Karpas-422 (cell line): ENCODE measurements at regions not wholly inside any gene's neighbourhood (a gene's known extent, or its start where the extent isn't known, plus 50 kb on each side); places are given as distances from the start of the nearest gene placed in this dataset.

Experiments used
- DNase-seq: peaks from one replicate; pipeline ENCODE4 v3.0.0-alpha.2; 2015
- H2AFZ ChIP-seq: fragments of 200-600 bp; sonication (generic); 2 replicates; pipeline ENCODE4 v1.6.1; 2014; ENCODE audit warnings: antibody characterized with exemption, low read length, mixed read lengths
- H3K27ac ChIP-seq: fragments of 200-600 bp; sonication (generic); 2 replicates; pipeline ENCODE4 v1.5.1; 2014; ENCODE audit warnings: mild to moderate bottlenecking, low read length, moderate library complexity
- H3K27me3 ChIP-seq: fragments of 200-600 bp; sonication (generic); 2 replicates; pipeline ENCODE4 v1.6.1; 2014; ENCODE audit warnings: low read length, mixed read lengths
- H3K36me3 ChIP-seq: fragments of 200-600 bp; sonication (generic); 2 replicates; pipeline ENCODE4 v1.6.1; 2014; ENCODE audit warnings: low read length, mixed read lengths; ENCODE audit not compliant: insufficient read depth
- H3K4me1 ChIP-seq: fragments of 200-600 bp; sonication (generic); 2 replicates; pipeline ENCODE4 v1.6.1; 2014; ENCODE audit warnings: mild to moderate bottlenecking, low read length, mixed read lengths
- H3K4me2 ChIP-seq: fragments of 200-600 bp; sonication (generic); 2 replicates; pipeline ENCODE4 v1.6.1; 2014; ENCODE audit warnings: low read length, low read depth, mild to moderate bottlenecking; ENCODE audit not compliant: poor library complexity, severe bottlenecking
- H3K4me3 ChIP-seq: fragments of 200-600 bp; sonication (generic); 2 replicates; pipeline ENCODE4 v1.5.1; 2014; ENCODE audit warnings: mild to moderate bottlenecking, antibody characterized with exemption, low read length, mixed read lengths
- H3K79me2 ChIP-seq: fragments of 200-600 bp; sonication (generic); 2 replicates; pipeline ENCODE4 v1.6.1; 2014; ENCODE audit warnings: mild to moderate bottlenecking, low read length, mixed read lengths
- H3K9ac ChIP-seq: fragments of 200-600 bp; sonication (generic); 2 replicates; pipeline ENCODE4 v1.6.0; 2014; ENCODE audit warnings: low read length
- H3K9me2 ChIP-seq: fragments of 200-600 bp; sonication (generic), shearing (Covaris generic); replicated peaks from 2 replicates; pipeline ENCODE4 v1.6.0; 2014; ENCODE audit warnings: mild to moderate bottlenecking, low read length, moderate library complexity; ENCODE audit not compliant: insufficient read depth
- H3K9me3 ChIP-seq: fragments of 300-700, 200-600 bp; sonication (generic); 2 replicates; pipeline ENCODE4 v1.6.1; 2014; ENCODE audit warnings: low read length, mixed read lengths
- H4K20me1 ChIP-seq: fragments of 200-600 bp; sonication (generic); 2 replicates; pipeline ENCODE4 v1.6.1; 2014; ENCODE audit warnings: mild to moderate bottlenecking, antibody characterized with exemption, low read length, low read depth; ENCODE audit not compliant: insufficient read depth

GRCh38 chr13:33743438-33744368, 74.2 kb upstream of the RFC3 start:
- Histone ChIP-seq H3K9ac (peak overlapping the region; percentile 72), H3K27me3 (no peaks in the 10 kb centered on the region), H3K79me2 (no peaks in the 10 kb centered on the region), H3K4me3 (peak overlapping the region; percentile 1; the same call in 1 of the 2 replicates), H3K27ac (peak overlapping the region; percentile 100), H3K4me1 (peaks cover 96% of the 10 kb centered on the region), H3K9me2 (no peaks in the 10 kb centered on the region), H3K36me3 (peaks cover 6% of the 10 kb centered on the region; the same call in 1 of the 2 replicates), H4K20me1 (no peaks in the 10 kb centered on the region), H3K9me3 (no peaks in the 10 kb centered on the region; the same call in 1 of the 2 replicates), H2AFZ (no peak overlapping the region), H3K4me2 (peak overlapping the region; percentile 78)
- peak; percentile 65 for DNase-seq

DNA sequence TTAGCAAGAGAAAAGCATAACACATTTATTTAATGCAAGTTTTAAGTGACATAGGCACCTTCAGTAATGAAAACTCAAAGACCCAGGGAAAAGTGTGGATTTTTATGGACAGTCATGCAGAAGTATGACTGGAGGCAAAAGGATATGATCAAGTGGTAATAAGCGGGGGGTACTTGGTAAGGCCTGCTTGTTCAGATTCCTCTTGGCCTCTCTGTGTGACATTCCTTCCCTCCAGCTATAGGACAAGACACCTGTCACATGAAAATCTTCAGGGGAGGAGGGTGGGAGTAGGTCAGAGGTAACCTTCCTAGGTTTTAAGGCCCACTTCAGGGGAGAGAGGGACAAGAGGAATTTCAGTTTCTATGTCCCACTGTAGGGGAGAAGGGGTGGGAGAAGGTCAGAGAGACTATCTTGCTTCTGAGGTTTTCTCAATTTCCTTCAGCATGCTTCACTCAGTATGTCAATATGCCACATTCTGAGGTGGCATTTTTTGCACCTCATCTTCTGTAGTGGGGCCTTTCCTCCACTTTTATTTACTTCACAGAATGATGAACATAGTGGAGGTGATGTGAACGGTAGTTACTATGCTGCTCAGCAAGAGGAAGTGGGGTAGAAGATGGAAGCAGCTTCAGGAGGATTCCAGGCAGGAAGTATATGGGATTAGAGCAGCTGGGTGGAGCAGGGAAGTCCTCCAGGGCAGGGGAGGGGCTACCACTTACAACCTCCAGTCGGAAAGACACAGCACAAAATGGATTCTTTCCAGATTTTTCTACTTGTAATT, 73.2 kb upstream of the RFC3 start:
- H3K9ac ChIP-seq = peak overlapping the region; percentile 72
- H2AFZ ChIP-seq = no peak overlapping the region
- peaks cover 92% of the 10 kb centered on the region for H3K4me1 ChIP-seq
- peak; percentile 81 for DNase-seq
- H4K20me1 ChIP-seq = no peaks in the 10 kb centered on the region
- no peaks in the 10 kb centered on the region; the same call in 1 of the 2 replicates for H3K9me3 ChIP-seq
- no peaks in the 10 kb centered on the region for H3K79me2 ChIP-seq
- H3K27me3 ChIP-seq = no peaks in the 10 kb centered on the region
- H3K27ac ChIP-seq = peak overlapping the region; percentile 100
- peaks cover 6% of the 10 kb centered on the region; the same call in 1 of the 2 replicates for H3K36me3 ChIP-seq
- H3K9me2 ChIP-seq = no peaks in the 10 kb centered on the region
- H3K4me3 ChIP-seq = peak overlapping the region; percentile 27; the same call in 1 of the 2 replicates
- H3K4me2 ChIP-seq = peak overlapping the region; percentile 78

- no peaks in the 10 kb centered on the region for H3K27me3 ChIP-seq
- no peaks in the 10 kb centered on the region; the same call in 1 of the 2 replicates for H3K9me3 ChIP-seq
- no peaks in the 10 kb centered on the region for H4K20me1 ChIP-seq
- H3K36me3 ChIP-seq = peaks cover 6% of the 10 kb centered on the region; the same call in 1 of the 2 replicates
- peak overlapping the region; percentile 78 for H3K4me2 ChIP-seq
- H3K79me2 ChIP-seq = no peaks in the 10 kb centered on the region
- DNase-seq = peak; percentile 97
- H3K27ac ChIP-seq = peak overlapping the region; percentile 100
- peaks cover 92% of the 10 kb centered on the region for H3K4me1 ChIP-seq
- H3K4me3 ChIP-seq = peak overlapping the region; percentile 54
- H3K9me2 ChIP-seq = no peaks in the 10 kb centered on the region
- peak overlapping the region; percentile 81 for H3K9ac ChIP-seq
- no peak overlapping the region for H2AFZ ChIP-seq
Measured at GRCh38 chr13:33745370-33746324, 72.3 kb upstream of the RFC3 start.

GRCh38 chr13:33746867-33747266, 71.1 kb upstream of the RFC3 start:
- Histone ChIP-seq H4K20me1 (no peaks in the 10 kb centered on the region), H3K9me2 (no peaks in the 10 kb centered on the region), H3K79me2 (no peaks in the 10 kb centered on the region), H3K4me1 (peaks cover 87% of the 10 kb centered on the region), H3K27me3 (no peaks in the 10 kb centered on the region), H3K36me3 (peaks cover 5% of the 10 kb centered on the region; the same call in 1 of the 2 replicates), H3K27ac (peak overlapping the region; percentile 100), H3K9ac (no peak overlapping the region; the same call in 1 of the 2 replicates), H3K9me3 (no peaks in the 10 kb centered on the region; the same call in 1 of the 2 replicates), H2AFZ (no peak overlapping the region), H3K4me2 (peak overlapping the region; percentile 21), H3K4me3 (no peak overlapping the region)
- peak; percentile 54 for DNase-seq

DNA sequence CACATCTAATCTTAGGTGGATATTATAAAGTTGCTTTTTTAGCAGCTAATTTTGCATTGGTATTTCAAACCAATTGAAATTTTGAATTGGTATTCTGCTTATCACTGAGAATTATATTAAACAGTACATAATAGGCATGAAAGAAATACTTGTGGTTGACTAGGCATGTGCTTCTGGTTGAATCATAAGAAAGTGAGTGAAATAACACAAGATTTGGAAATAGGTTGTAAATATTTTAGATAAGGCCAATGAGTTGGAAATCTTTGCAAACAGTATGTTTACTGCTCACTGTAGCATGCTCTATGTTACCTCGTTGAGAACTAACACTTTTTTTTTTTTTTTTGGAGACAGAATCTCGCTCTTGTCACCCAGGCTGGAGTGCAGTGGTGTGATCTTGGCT, 66.8 kb upstream of the RFC3 start:
- Histone ChIP-seq H3K4me3 (no peak overlapping the region), H3K9me2 (no peaks in the 10 kb centered on the region), H3K4me1 (peaks cover 80% of the 10 kb centered on the region), H3K9ac (no peak overlapping the region), H3K79me2 (0 out of 2 replicates have a peak, but pooled peaks cover 4% of the 10 kb centered on the region), H2AFZ (no peak overlapping the region), H3K27me3 (no peaks in the 10 kb centered on the region), H3K4me2 (no peak overlapping the region), H3K27ac (peak overlapping the region; percentile 86), H4K20me1 (no peaks in the 10 kb centered on the region), H3K9me3 (no peaks in the 10 kb centered on the region; the same call in 1 of the 2 replicates), H3K36me3 (peaks cover 7% of the 10 kb centered on the region; the same call in 1 of the 2 replicates)
- no peak for DNase-seq

DNA sequence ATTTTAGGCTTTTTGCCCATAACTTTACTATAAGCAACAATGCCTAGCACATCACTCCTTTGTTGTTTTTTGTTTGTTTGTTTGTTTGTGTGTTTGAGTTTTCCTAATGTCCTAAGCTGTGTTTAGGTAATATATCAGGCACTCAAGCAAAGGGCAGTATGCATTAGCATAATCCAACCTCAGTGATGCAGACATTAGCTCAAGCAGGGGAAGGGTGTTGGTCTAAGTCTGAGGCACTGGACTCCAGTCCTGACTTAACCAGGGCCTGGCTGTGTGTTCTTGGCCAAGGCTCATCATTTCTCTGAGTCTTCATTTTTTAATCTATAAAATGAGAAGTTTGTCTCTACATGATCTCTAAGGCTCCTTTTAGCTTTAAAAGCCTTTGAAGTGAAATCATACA, 65.9 kb upstream of the RFC3 start:
- H3K4me1 ChIP-seq = peaks cover 78% of the 10 kb centered on the region
- H3K4me2 ChIP-seq = no peak overlapping the region
- no peak for DNase-seq
- no peak overlapping the region for H2AFZ ChIP-seq
- no peak overlapping the region for H3K9ac ChIP-seq
- H3K9me2 ChIP-seq = no peaks in the 10 kb centered on the region
- no peaks in the 10 kb centered on the region for H3K27me3 ChIP-seq
- H3K27ac ChIP-seq = peak overlapping the region; percentile 97
- H3K9me3 ChIP-seq = no peaks in the 10 kb centered on the region; the same call in 1 of the 2 replicates
- H3K79me2 ChIP-seq = 0 out of 2 replicates have a peak, but pooled peaks cover 4% of the 10 kb centered on the region
- H4K20me1 ChIP-seq = no peaks in the 10 kb centered on the region
- H3K36me3 ChIP-seq = peaks cover 7% of the 10 kb centered on the region; the same call in 1 of the 2 replicates
- no peak overlapping the region for H3K4me3 ChIP-seq

- Histone ChIP-seq H3K4me3 (no peak overlapping the region), H3K9ac (no peak overlapping the region), H3K4me2 (no peak overlapping the region), H3K27me3 (no peaks in the 10 kb centered on the region), H3K9me3 (no peaks in the 10 kb centered on the region; the same call in 1 of the 2 replicates), H3K36me3 (peaks cover 7% of the 10 kb centered on the region; the same call in 1 of the 2 replicates), H4K20me1 (no peaks in the 10 kb centered on the region), H2AFZ (no peak overlapping the region), H3K9me2 (no peaks in the 10 kb centered on the region), H3K27ac (peak overlapping the region; percentile 97), H3K4me1 (peaks cover 78% of the 10 kb centered on the region), H3K79me2 (0 out of 2 replicates have a peak, but pooled peaks cover 4% of the 10 kb centered on the region)
- DNase-seq = no peak
Measured at GRCh38 chr13:33752597-33752996, 65.4 kb upstream of the RFC3 start.
